SIG-M5 (cell line): ENCODE measurements at regions not wholly inside any gene's neighbourhood (a gene's known extent, or its start where the extent isn't known, plus 50 kb on each side); places are given as distances from the start of the nearest gene placed in this dataset.

Source experiments
- DNase-seq: peaks from one replicate; lab custom pipeline; 2025; lab: John Stamatoyannopoulos, UW

DNA sequence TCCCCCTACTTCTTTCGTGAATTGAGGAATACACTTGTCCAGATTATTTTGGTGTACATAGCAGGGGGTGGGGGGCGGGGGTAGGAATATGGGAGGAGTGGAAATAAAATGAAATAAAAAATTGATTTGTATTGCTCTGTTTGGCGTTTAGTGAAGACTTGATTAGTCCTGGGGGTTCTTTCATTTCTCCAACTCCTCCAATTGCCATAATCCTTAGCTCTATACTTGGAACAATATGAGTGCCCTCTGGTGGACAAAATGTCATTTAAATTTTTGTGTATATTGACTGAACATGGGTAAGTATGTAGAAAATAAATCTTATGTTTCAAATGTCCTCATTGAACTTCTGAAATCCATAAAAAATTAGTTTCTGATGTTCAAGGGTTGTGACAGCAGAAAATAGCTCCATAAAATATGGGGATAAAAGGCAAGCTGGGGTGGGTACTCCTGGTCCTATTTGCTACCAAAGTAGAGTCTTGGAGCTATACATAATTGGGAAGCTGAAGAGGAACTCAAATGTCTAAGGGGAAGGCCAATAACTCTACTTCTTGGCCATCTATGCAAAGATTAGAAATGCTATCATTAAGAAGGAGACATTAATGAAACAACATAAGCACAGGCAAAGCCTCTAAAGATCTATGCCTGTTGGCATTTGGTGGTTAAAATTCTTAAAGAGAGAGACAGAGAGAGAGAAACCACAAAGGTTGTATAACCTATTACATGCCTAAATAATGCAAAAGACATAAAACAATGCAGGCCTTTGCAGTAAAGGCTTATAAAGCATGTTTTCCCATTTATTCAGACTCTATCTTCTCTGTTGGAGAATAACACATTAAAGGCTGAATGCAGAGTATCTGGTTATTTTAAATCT lies 421.6 kb downstream of the METTL15 start:
- DNase-seq = no peak

GRCh38 chr11:28529046-28529445 lies 420.9 kb downstream of the METTL15 start:
- no peak for DNase-seq

DNA sequence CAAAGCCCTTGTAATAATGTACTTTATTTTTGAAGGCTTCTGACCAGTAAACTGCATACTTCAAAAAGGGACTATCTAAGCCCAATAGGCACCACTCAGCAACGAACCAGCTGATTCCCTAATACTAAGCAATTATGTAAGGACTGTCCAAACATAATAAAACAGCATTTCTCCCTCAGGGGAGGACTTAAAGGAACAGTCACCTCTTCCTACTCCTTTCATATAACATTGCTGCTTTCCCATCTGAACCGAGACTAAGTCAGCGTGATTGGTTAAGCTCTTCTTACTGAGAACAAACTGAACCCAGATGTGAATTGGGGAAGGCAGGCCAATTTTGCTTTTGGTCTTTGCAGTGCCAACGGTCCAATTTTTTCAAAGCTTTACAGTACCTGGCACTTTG lies 420.0 kb downstream of the METTL15 start:
- no peak for DNase-seq

GRCh38 chr11:28526406-28526751 lies 418.2 kb downstream of the METTL15 start:
- DNase-seq = no peak

GRCh38 chr11:28525636-28526405 lies 417.6 kb downstream of the METTL15 start:
- no peak for DNase-seq

- no peak for DNase-seq
Measured at GRCh38 chr11:28524098-28524497, 415.9 kb downstream of the METTL15 start.

DNA sequence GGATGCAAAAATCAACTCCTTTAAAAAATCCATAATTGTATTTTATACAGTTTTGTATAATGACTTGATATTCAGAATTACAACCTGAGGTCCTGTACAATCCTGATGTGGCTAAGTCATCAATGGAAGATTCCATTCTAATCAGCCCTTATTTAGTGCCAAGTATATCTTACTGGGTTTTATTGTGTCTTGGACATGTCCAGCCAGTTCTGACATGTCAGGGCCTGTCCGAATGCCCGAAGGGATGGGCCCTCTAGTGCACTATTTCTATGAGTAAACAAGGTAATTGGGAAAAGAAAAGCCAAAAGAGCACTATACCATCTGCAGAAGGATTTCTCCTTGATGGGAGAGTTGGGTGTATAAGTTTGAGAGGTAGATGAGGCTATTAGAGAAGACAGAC lies 412.9 kb downstream of the METTL15 start:
- no peak for DNase-seq

- DNase-seq = no peak
Measured at GRCh38 chr11:28520291-28520690, 412.1 kb downstream of the METTL15 start.

DNA sequence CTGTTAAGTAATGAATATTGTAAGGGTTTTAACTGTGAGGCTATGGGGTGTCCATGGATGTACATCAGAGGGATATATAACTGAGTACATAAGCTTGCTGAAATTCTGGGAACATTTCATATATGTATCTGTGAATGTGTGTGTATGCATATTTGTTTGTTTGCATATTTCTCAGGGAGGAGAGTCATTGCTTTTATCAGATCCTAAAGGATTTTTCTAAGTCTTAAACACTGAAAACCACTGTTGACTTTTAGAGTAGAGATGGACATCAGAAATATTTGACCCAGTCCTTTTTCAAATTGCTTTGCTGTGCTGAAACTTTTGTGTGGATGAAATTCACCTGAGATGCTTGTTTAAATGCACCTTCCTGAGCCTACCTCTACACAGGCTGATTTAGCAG lies 410.6 kb downstream of the METTL15 start:
- no peak for DNase-seq

GRCh38 chr11:28517621-28518020 lies 409.4 kb downstream of the METTL15 start:
- DNase-seq = no peak

- DNase-seq = no peak
Measured at GRCh38 chr11:28514391-28514790, 406.2 kb downstream of the METTL15 start.

DNA sequence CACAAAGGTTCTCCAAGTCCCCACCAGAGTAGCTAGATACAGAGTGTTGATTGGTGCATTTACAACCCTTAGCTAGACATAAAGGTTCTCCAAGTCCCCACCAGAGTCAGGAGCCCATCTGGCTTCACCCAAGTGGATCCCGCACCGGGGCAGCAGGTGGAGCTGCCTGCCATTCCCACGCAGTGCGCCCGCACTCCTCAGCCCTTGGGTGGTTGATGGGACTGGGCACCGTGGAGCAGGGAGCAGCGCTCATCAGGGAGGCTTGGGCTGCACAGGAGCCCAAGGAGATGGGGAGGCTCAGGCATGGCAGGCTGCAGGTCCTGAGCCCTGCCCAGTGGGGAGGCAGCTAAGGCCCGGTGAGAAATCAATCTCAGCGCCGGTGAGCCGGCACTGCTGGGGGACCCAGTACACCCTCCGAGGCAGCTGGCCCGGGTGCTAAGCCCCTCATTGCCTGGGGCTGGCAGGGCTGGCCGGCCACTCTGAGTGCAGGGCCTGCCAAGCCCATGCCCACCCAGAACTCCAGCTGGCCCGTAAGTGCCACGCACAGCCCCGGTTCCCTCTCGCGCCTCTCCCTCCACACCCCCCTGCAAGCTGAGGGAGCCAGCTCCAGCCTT lies 404.1 kb downstream of the METTL15 start:
- DNase-seq = no peak

- DNase-seq = no peak
Measured at GRCh38 chr11:28505232-28505631, 397.0 kb downstream of the METTL15 start.

GRCh38 chr11:28504555-28505110 lies 396.4 kb downstream of the METTL15 start:
- no peak for DNase-seq

DNA sequence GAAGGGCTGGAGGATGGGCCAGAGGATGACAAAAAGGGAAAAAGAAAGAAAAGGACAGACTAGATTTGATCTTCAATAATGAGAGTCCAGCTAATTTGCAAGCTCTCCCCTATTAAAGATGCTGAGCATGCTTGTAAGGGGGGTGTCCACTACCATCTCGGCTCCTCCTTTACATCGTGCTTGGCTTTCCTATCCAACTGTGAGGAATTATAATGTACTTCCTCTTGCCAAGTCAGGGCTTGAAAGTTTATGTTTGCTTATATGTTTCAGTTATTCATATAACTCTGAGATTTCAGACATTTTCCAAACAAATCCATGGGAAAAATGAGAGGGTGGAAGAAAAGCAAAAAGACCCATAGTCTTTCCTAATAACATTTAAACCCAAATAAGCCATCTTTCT lies 387.1 kb downstream of the METTL15 start:
- DNase-seq = no peak

- no peak for DNase-seq
Measured at GRCh38 chr11:28491431-28491830, 383.2 kb downstream of the METTL15 start.

GRCh38 chr11:28490773-28491382 lies 382.7 kb downstream of the METTL15 start:
- DNase-seq = no peak

GRCh38 chr11:28488336-28488735 lies 380.1 kb downstream of the METTL15 start:
- DNase-seq = no peak

GRCh38 chr11:28483072-28483867 lies 375.1 kb downstream of the METTL15 start:
- DNase-seq = no peak

- DNase-seq = no peak
Measured at GRCh38 chr11:28482666-28483065, 374.5 kb downstream of the METTL15 start.
